HCT116 (cell line): ENCODE measurements at regions not wholly inside any gene's neighbourhood (a gene's known extent, or its start where the extent isn't known, plus 50 kb on each side); places are given as distances from the start of the nearest gene placed in this dataset.

Experiments
- ATAC-seq: fragments of 200-7000 bp; cut with Tn5 transposase; 2 replicates; pipeline ENCODE4 v1.9.1; 2020; ENCODE audit warnings: mild to moderate bottlenecking, moderate library complexity
- BruUV-seq: library from RNA; stranded (reverse); fragments of 400-500 nt; replicated peaks from 2 replicates; lab custom pipeline; 2021; lab: Mats Ljungman, UMichigan
- CTCF ChIA-PET: fragments of 300-600 bp; sonication (Branson Sonifier 250); formaldehyde crosslinking; loops from one replicate; lab custom pipeline; 2021; ENCODE audit warnings: antibody characterized with exemption; lab: Charles Lee
- POLR2A ChIA-PET: fragments of 300-600, 350-600 bp; sonication (Branson Sonifier 250); formaldehyde crosslinking; loops from one replicate; lab custom pipeline; 2021; ENCODE audit warnings: antibody characterized with exemption; lab: Charles Lee
- RAD21 ChIA-PET, 2 experiments: fragments of 300-600 bp; sonication (Branson Sonifier 250); formaldehyde crosslinking; loops; one replicate each; lab custom pipeline; 2023; ENCODE audit warnings: low total read pairs in 2 of 2; ENCODE audit not compliant: uncharacterized antibody in 2 of 2, unreplicated experiment in 2 of 2, low non-redundant PET in 1 of 2; lab: Charles Lee
- DNase-seq: peaks from one replicate; pipeline ENCODE4 v3.0.0-alpha.2; 2010; ENCODE audit warnings: low read depth, low spot score
- H2AFZ ChIP-seq: fragments of 200-600 bp; shearing (Covaris generic), sonication (generic); 2 replicates; pipeline ENCODE4 v1.6.1; 2017; ENCODE audit warnings: low read depth, mixed run types, mixed read lengths, antibody characterized with exemption, low read length; ENCODE audit not compliant: poor library complexity, severe bottlenecking
- H3K27ac ChIP-seq: 2 replicates; pipeline ENCODE4 v1.5.1; 2012; ENCODE audit warnings: low read depth, low read length
- H3K27me3 ChIP-seq: fragments of 200-600 bp; sonication (generic); 2 replicates; pipeline ENCODE4 v1.6.1; 2016; ENCODE audit warnings: mixed run types, low read length, mixed read lengths; ENCODE audit not compliant: insufficient read depth
- H3K36me3 ChIP-seq, 2 experiments: fragments of 200-500 bp in 1 of 2; fragments of 200-600 bp in 1 of 2; sonication (Bioruptor generic) in 1 of 2; sonication (generic) in 1 of 2; 2 replicates each; pipeline versions ENCODE4 v1.5.1 to v1.6.1; 2014 to 2016; ENCODE audit warnings: low read length in 2 of 2, inconsistent platforms in 1 of 2, mixed read lengths in 1 of 2, mixed run types in 1 of 2; ENCODE audit not compliant: insufficient read depth in 2 of 2, control insufficient read depth in 1 of 2
- H3K4me1 ChIP-seq, 2 experiments: fragments of 200-600 bp in 1 of 2; sonication (generic) in 1 of 2; 2 replicates each; pipeline versions ENCODE4 v1.5.1 to v1.6.1; 2012 to 2017; ENCODE audit warnings: low read length in 2 of 2, inconsistent platforms in 1 of 2, mild to moderate bottlenecking in 1 of 2, mixed read lengths in 1 of 2, mixed run types in 1 of 2, moderate library complexity in 1 of 2; ENCODE audit not compliant: insufficient read depth in 2 of 2, control insufficient read depth in 1 of 2
- H3K4me2 ChIP-seq: fragments of 200-600 bp; sonication (generic); 2 replicates; pipeline ENCODE4 v1.6.1; 2017; ENCODE audit warnings: mixed run types, low read length, mixed read lengths
- H3K4me3 ChIP-seq, 2 experiments: fragments of 200-600 bp in 1 of 2; sonication (generic) in 1 of 2; replicated peaks in 1 of 2; 2 replicates each; pipeline ENCODE4 v1.5.1; 2011 to 2016; ENCODE audit warnings: low read length in 2 of 2, control low read depth in 1 of 2, low read depth in 1 of 2, mild to moderate bottlenecking in 1 of 2, mixed read lengths in 1 of 2, mixed run types in 1 of 2
- H3K79me2 ChIP-seq: fragments of 200-600 bp; sonication (generic); 2 replicates; pipeline ENCODE4 v1.6.1; 2017; ENCODE audit warnings: mild to moderate bottlenecking, mixed run types, low read length, moderate library complexity, mixed read lengths; ENCODE audit not compliant: insufficient read depth
- H3K9ac ChIP-seq: fragments of 200-600 bp; sonication (generic); 2 replicates; pipeline ENCODE4 v1.6.1; 2016; ENCODE audit warnings: low read length, mixed read lengths
- H3K9me2 ChIP-seq: fragments of 200-600 bp; sonication (generic), shearing (Covaris generic); 2 replicates; pipeline ENCODE4 v1.6.1; 2017; ENCODE audit warnings: mixed run types, mild to moderate bottlenecking, moderate library complexity; ENCODE audit not compliant: insufficient read depth
- H3K9me3 ChIP-seq, 2 experiments: fragments of 200-500 bp in 1 of 2; fragments of 200-600 bp in 1 of 2; sonication (Bioruptor generic) in 1 of 2; sonication (generic) in 1 of 2; 2 replicates each; pipeline ENCODE4 v1.6.1; 2014 to 2017; ENCODE audit warnings: low read length in 2 of 2, mixed read lengths in 2 of 2, inconsistent platforms in 1 of 2, low read depth in 1 of 2, mild to moderate bottlenecking in 1 of 2, mixed run types in 1 of 2, moderate library complexity in 1 of 2; ENCODE audit not compliant: control insufficient read depth in 1 of 2, insufficient read depth in 1 of 2
- H4K20me1 ChIP-seq: fragments of 200-600 bp; sonication (generic), shearing (Covaris generic); 2 replicates; pipeline ENCODE4 v1.6.1; 2017; ENCODE audit warnings: mixed run types, mild to moderate bottlenecking, moderate library complexity; ENCODE audit not compliant: insufficient read depth
- CBX3 ChIP-seq: IDR thresholded peaks from 2 replicates; pipeline ENCODE4 v1.6.1; 2012; ENCODE audit warnings: low read depth
- CTCF ChIP-seq, 3 experiments: fragments of 200-600 bp in 1 of 3; sonication (generic) in 1 of 3; IDR thresholded peaks in 2 of 3; conservative IDR thresholded peaks in 1 of 3; 2 replicates each; pipeline ENCODE4 v1.5.1; 2012 to 2017; ENCODE audit warnings: low read depth in 2 of 3, low read length in 2 of 3, antibody characterized with exemption in 1 of 3, borderline replicate concordance in 1 of 3, control low read depth in 1 of 3, mild to moderate bottlenecking in 1 of 3, mixed read lengths in 1 of 3, mixed run types in 1 of 3, moderate library complexity in 1 of 3; ENCODE audit not compliant: insufficient read depth in 1 of 3
- EGR1 ChIP-seq: IDR thresholded peaks from 2 replicates; pipeline ENCODE4 v1.6.1; 2012; ENCODE audit warnings: low read depth
- ELF1 ChIP-seq: IDR thresholded peaks from 2 replicates; pipeline ENCODE4 v1.6.1; 2012; ENCODE audit warnings: low read depth, borderline replicate concordance
- EZH2phosphoT487 ChIP-seq: fragments of 200-600 bp; IDR thresholded peaks from 2 replicates; pipeline ENCODE4 v1.6.1; 2018; ENCODE audit warnings: antibody characterized with exemption, borderline replicate concordance
- FOSL1 ChIP-seq: IDR thresholded peaks from 2 replicates; pipeline ENCODE4 v1.6.1; 2012; ENCODE audit warnings: low read depth
- JUND ChIP-seq: IDR thresholded peaks from 2 replicates; pipeline ENCODE4 v1.6.1; 2012
- POLR2AphosphoS5 ChIP-seq: IDR thresholded peaks from 2 replicates; pipeline ENCODE4 v1.6.1; 2011; ENCODE audit warnings: mild to moderate bottlenecking, low read depth, low read length, moderate library complexity
- TCF7L2 ChIP-seq: IDR thresholded peaks from 2 replicates; pipeline ENCODE4 v1.7.0; 2011; ENCODE audit warnings: borderline replicate concordance, inconsistent platforms; ENCODE audit not compliant: insufficient read depth, insufficient read length; ENCODE audit errors: extremely low read depth
- YY1 ChIP-seq: IDR thresholded peaks from 2 replicates; pipeline ENCODE4 v1.6.1; 2011; ENCODE audit warnings: low read length, low read depth, moderate library complexity, mild to moderate bottlenecking; ENCODE audit not compliant: insufficient replicate concordance; ENCODE audit errors: extremely low read depth
- ZBTB33 ChIP-seq: IDR thresholded peaks from 2 replicates; pipeline ENCODE4 v1.6.1; 2011; ENCODE audit warnings: mild to moderate bottlenecking, low read length, moderate library complexity; ENCODE audit not compliant: insufficient replicate concordance; ENCODE audit errors: extremely low read depth
- ZNF274 ChIP-seq: fragments of 200-500 bp; sonication (Bioruptor generic); IDR thresholded peaks from 2 replicates; pipeline ENCODE4 v1.6.1; 2014; ENCODE audit warnings: mild to moderate bottlenecking, low read depth, low read length, inconsistent platforms
- intact Hi-C: fragments of 100-400 bp; cut with micrococcal nuclease; formaldehyde crosslinking; loops from 2 replicates; pipeline ENCODE4 v1.10.0; 2022
- TF ChIP-seq, protein P1 (sequence below): IDR thresholded peaks from 2 replicates; pipeline ENCODE4 v1.6.1; 2012

DNA sequence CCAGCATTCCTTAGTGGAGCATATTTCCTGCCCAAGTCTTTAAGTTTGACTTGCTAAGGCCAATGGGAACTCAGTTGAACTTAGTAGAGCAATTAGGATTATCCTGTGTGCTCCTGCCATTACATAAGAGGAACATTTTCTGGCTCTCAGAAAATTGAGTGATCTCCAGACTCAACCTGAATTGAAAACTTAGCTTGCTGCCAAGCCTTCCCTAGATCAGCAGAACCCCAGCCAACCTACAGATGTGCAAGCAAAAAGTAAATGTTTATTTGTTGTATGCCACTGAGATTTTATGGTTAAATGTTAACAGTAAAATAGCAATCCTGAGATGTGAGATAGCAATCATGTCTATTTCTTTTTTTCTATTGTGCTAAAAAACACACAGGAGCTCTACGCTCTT lies 350.9 kb downstream of the OLFM4 start:
- no TSS peak for BruUV-seq

DNA sequence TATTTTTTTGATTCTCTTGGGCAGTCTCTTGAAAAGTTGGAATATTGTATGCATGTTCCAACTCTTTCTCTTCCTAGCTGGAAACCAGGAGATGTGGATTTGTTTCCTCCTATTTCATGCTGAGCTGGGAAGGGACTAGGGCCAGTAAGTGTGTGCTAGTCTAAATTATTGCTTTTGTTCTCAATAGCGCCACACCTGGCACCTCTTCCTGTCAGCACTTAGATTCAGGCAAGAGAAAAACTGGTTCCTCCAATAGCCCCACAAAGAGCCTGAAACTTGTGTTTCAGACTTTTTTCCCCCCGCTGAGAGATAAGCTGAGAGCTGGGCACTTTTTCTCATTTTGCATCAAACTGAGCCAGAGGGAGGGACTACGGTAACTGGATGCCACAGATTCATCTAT lies 353.4 kb downstream of the OLFM4 start:
- H3K4me1 ChIP-seq, result no peaks in the 10 kb centered on the region
- H3K9ac ChIP-seq, result no peak overlapping the region
- H3K27me3 ChIP-seq, result no peaks in the 10 kb centered on the region
- H3K4me2 ChIP-seq, result no peak overlapping the region
- H3K36me3 ChIP-seq, result no peaks in the 10 kb centered on the region
- H3K27ac ChIP-seq, result no peak overlapping the region
- DNase-seq (no peak), ATAC-seq (no peak)
- no peaks in the 10 kb centered on the region for H3K79me2 ChIP-seq
- no peak overlapping the region for H2AFZ ChIP-seq
- CTCF ChIA-PET, result no interaction called here
- POLR2A ChIA-PET, result no interaction called here
- H4K20me1 ChIP-seq, result no peaks in the 10 kb centered on the region; the same call in 1 of the 2 replicates
- no peak overlapping the region for H3K4me3 ChIP-seq
- H3K9me2 ChIP-seq, result no peaks in the 10 kb centered on the region
- RAD21 ChIA-PET, result no interaction called here
- intact Hi-C loops, result no loop called here
- no TSS peak for BruUV-seq
- peaks cover 7 to 25% of the 10 kb centered on the region in 2 experiments; a peak in 3 of 4 replicates for H3K9me3 ChIP-seq
- TF ChIP-seq TCF7L2, result no peak
- TF ChIP-seq EZH2phosphoT487, result no peak
- TF ChIP-seq ELF1, result no peak
- no peak for TF ChIP-seq CBX3
- no peak for TF ChIP-seq CTCF (IDR thresholded peaks at IDR 0.05 in 2 of 3, conservative IDR thresholded peaks at IDR 0.05 in 1 of 3; ENCODE audit: borderline replicate concordance in 1 of 3, insufficient read depth in 1 of 3, low read depth in 2 of 3, low read length in 2 of 3)
- no peak for TF ChIP-seq POLR2AphosphoS5
- no peak for TF ChIP-seq ZBTB33
- no peak for TF ChIP-seq FOSL1
- no peak for TF ChIP-seq EGR1
- TF ChIP-seq, protein P1, sequence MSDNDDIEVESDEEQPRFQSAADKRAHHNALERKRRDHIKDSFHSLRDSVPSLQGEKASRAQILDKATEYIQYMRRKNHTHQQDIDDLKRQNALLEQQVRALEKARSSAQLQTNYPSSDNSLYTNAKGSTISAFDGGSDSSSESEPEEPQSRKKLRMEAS, result no peak
- TF ChIP-seq YY1, result no peak

More for the DNA sequence above, 350.9 kb downstream of the OLFM4 start:
- H4K20me1 ChIP-seq, result no peaks in the 10 kb centered on the region; the same call in 1 of the 2 replicates
- ChIA-PET POLR2A (no interaction called here), CTCF (no interaction called here), RAD21 (no interaction called here)
- H2AFZ ChIP-seq, result no peak overlapping the region
- ATAC-seq (no peak), DNase-seq (no peak)
- H3K4me2 ChIP-seq, result no peak overlapping the region
- peaks cover 3 to 34% of the 10 kb centered on the region in 2 experiments; a peak in 3 of 4 replicates for H3K9me3 ChIP-seq
- H3K36me3 ChIP-seq, result no peaks in the 10 kb centered on the region
- no peaks in the 10 kb centered on the region for H3K27me3 ChIP-seq
- H3K4me1 ChIP-seq, result no peaks in the 10 kb centered on the region
- H3K27ac ChIP-seq, result no peak overlapping the region
- no peak for TF ChIP-seq CBX3
- TF ChIP-seq JUND, result no peak
- no peak for TF ChIP-seq ZNF274
- H3K79me2 ChIP-seq, result no peaks in the 10 kb centered on the region
- H3K9ac ChIP-seq, result no peak overlapping the region
- no peaks in the 10 kb centered on the region for H3K9me2 ChIP-seq
- no peak overlapping the region for H3K4me3 ChIP-seq
- intact Hi-C loops, result no loop called here
